ENCODE measurements at regions not wholly inside any gene's neighbourhood (a gene's known extent, or its start where the extent isn't known, plus 50 kb on each side); places are given as distances from the start of the nearest gene placed in this dataset.

DNA sequence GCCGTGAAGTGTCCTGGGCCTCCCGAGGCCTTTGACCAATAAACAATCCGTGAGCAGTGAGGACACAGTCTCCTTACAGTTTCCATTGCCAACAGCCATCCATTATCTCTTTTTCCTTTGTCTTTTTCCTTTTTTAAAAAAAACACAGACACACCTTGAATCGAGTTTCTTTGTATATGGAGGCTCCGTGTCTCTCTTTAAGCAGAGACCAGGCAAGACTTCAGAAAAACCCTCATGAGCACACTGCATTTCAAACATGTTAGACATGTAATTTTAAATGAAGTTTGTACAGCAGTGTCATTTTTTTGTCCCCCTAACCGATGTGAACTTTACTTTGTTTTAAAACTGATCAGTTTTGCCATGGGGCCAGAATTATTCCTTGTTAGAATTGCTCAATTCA, 111.1 kb downstream of the SPTSSA start:
- DNase-seq (ENCODE audit: low read depth, low spot score), result no peak

DNA sequence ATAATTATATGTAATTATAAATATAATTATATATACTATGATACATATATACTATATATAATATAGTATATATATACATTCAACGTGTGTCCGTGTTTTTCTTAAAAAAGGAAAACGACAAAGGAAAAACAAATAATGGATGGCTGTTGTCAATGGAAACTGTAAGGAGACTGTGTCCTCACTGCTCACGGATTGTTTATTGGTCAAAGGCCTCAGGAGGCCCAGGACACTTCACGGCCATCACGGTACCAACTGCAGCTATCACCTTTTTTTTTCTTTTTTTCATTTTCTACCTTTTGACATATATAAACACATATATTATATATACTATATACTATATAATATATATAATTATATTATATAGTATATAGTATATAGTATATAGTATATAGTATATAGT, 113.4 kb downstream of the SPTSSA start:
- DNase-seq (ENCODE audit: low read depth, low spot score), result no peak

DNA sequence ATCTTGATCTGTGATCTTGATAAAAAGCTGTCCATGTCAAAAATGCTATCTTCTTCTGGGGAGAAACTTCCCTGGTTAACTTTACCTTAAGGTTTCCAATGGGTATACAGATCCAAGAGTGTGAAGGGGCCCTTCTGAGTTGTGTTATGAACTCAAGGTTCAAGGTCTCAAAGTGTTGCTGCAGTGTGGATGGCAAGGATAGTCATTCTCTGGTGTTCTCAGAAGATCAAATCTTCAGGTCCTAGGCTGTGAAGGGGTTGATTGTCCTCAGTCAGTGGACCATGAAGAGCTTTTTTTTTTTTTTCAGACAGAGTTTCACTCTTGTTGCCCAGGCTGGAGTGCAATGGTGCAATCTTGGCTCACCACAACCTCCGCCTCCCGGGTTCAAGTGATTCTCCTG, 114.4 kb downstream of the SPTSSA start:
- DNase-seq (ENCODE audit: low read depth, low spot score), result no peak

DNA sequence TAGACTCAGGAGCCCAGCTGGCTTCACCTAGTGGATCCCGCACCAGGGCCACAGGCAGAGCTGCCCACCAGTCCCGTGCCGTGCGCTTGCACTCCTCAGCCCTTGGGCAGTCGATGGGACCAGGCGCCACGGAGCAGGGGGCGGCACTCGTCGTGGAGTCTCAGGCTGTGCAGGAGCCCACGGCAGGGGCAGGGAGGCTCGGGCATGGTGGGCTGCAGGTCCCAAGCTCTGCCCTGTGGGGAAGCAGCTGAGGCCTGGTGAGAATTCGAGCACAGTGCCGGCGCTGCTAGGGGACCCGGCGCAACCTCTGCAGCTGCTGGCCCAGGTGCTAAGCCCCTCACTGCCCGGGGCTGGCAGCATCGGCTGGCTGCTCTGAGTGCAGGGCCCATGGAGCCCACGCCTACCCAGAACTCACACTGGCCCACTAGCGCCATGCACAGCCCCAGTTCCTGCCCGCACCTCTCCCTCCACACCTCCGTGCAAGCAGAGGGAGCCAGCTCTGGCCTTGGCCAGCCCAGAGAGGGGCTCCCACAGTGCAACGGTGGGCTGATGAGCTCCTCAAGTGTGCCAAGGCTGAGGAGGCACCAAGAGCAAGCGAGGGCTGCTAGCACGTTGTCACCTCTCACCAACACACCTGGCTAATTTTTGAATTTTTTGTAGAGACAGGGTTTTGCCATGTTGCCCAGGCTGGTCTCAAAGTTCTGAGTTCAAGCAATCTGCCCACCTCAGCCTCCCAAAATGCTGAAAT, 116.1 kb downstream of the SPTSSA start:
- DNase-seq (ENCODE audit: low read depth, low spot score), result no peak

DNA sequence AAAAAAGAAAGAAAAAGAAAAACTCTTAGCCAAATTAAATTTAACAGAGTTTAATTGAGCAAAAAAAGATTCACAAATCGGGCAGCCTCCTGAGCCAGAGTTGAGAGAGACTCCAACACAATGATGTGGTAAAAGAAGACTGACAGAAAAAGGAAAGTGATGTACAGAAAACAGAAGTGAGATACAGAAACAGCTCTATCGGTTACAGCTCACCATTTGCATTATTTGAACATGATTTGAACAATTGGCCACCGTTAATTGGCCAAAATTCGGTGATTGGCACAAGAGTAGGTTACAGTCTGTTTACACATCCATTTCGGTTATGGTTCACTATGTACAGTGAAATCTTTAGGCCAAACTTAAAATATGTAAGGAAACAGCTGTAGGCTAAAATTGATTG, 117.7 kb downstream of the SPTSSA start:
- DNase-seq (ENCODE audit: low read depth, low spot score), result no peak

DNA sequence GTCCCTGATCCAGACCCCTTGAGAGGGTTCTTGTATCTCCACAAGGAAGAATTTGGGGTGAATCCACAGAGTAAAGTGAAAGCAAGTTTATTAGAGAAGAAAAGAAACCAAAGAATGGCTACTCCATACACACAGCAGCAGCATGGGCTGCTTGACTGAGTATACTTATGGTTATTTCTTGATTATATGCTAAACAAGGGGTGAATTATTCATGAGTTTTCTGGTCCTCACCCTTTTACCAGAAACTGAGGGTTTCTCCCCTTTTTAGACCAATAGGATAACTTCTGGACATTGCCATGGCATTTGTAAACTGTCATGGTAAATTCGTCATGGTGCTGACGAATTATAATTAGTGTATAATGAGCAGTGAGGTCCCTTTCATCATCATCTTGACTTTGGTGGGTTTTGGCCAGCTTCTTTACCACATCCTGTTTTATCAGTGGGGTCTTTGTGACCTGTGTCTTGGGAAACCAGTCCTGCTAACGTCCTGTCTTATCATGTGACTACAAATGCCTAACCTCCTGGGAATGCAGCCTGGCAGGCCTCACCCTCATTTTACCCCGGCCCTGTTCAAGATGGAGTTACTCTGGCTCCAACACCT, 121.9 kb downstream of the SPTSSA start:
- no peak for DNase-seq (ENCODE audit: low read depth, low spot score)

DNA sequence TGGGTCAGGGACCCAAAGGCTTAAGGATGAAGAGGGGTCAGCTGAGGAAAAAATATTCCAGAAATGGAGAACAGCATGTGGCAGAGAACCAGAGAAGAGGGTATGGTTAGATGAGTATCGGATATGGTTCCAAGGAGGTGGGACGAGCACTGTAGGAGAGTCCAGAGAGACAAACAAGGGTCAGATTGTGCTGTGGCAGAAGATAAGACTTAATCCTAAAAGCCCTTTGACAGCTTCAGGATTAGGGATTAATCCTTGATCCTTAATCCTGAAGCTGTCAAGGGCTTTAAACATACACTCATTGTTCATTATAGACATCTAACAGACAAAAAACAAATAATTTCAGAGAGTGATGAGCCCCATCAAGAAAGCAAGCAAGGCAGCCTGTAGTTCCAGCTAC, 124.0 kb downstream of the SPTSSA start:
- DNase-seq (ENCODE audit: low read depth, low spot score), result no peak

DNA sequence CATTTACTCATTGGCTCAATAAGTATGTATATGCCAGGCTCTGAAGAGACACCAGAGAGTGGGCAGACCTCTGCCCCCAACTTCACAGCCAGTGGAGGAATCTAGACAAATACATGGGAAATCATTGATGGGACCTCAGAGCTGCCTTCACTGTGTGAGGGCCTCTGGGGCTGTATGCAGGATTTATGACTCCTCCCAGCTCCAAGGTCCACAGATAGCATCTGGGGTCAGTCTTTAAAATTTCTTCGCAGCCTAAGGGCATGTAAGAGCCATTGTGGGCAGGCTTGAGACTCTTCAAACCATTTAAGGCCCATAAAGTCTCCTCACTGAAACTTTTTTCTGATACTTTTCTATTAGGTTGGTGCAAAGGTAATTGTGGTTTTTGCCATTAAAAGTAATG, 125.5 kb downstream of the SPTSSA start:
- peak; percentile 26 for DNase-seq (ENCODE audit: low read depth, low spot score)

DNA sequence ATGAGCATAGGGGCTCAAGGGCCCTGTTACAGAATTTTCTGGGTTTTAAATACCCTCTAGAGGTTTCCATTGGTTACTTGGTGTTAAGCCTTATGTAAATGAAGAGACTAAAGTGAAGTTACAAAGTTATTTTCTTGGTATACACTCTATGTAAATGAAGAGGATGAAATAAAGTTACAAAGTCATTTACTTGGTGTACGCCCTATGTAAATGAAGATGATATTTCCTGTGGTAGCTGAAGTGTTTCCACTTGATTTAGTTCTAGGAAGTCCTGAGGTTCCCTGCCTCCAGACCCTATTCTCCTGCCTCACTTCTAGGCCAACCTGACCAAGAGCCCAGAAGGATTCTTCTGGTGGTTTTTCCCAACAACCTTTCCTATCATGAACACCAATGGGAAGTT, 126.1 kb downstream of the SPTSSA start:
- DNase-seq (ENCODE audit: low read depth, low spot score), result no peak

DNA sequence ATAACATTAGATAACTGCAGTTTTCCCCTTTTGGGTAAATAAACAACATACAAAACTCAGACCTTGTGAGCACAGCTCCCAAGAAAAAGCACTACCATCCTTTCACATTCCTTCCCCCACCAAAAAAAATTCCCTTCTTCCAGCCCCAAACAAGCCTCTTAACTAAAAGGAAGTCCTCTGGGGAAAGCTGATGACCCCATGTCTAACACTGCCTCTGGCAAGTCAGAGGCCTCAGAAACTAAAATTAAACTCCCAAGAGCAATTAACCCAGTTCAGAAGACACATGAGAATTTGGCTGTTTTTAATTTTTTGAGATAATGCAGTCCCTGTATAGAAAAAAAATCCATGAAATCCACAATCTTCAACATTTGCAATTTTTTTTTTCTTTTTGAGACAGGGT, 127.7 kb downstream of the SPTSSA start:
- DNase-seq (ENCODE audit: low read depth, low spot score), result no peak

DNA sequence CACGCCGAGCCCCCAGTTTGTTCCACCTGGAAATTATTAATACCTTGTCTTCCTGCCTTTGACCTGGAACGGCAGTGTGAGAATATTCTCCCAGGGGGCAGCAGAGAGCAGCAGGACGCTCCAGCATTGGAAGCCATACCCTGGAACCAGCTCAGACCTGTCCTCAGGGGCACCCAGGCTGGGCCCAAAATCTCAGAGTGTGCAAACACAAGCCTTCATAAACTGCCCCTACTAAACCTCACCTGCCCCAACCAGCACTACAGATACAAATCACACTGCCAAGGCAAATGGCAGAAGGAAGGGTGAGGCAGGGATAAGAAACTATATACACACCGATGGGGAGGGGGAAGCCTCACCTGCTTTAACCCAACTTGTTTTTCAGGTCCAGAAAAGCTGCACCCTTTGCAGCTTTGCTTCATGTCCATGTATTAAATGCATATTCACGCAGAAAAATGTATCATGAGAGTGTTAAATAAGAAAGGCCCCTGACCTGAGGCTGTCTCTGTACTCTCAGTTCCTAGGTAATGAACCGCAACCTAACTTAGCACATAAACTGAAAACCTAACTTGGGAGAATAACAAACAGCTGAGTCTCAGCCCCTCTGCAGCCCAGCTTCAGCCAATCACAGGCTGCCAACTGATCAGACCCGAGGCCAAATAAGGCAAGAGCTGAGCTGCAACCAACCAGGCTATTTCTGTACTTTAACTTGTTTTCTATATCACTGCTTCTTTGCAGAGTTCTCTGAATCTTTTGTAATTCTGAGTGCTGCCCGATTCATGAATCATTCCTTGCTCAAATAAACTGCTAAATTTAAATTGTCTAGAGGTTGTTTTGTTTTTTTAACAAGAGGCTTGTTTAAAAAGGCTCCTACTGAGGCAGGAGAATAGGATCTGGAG, 130.1 kb downstream of the SPTSSA start:
- peak; percentile 77 for DNase-seq (ENCODE audit: low read depth, low spot score)

DNA sequence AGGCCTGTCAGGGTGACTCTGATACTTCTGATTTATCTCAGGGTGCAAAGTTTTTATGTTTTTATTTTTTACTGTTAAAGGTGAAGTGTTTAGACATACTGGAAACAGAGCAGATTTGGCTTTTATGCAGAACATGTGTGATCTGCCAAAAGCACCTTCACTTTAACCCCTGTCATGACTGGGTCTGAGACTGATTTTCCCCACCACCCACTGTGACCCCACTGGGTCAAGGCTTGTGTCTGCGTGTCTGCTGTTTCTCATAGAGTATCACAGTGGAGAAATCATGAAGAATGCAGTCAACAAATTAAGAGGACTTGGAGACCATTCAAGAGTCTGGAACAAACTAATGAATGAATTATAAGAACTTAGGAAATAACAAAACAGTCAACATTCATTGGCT, 131.2 kb downstream of the SPTSSA start:
- no peak for DNase-seq (ENCODE audit: low read depth, low spot score)

DNA sequence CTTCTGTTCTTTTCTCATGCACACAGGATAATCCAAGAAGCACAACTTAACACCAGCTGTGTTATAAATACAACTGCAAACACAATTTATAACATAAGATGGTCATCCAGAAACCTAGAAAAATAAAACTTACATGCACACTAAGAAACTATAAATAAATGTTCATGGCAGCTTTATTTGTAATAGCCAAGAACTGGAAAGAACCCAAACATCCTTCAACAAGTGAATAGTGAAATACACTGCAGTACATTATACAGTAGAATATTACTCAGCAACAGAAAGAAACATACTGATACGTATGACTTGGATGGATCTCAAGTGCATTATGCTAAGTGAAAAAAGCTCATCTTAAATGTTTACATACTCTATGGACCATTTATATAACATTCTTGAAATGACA, 132.7 kb downstream of the SPTSSA start:
- DNase-seq (ENCODE audit: low read depth, low spot score), result no peak

DNA sequence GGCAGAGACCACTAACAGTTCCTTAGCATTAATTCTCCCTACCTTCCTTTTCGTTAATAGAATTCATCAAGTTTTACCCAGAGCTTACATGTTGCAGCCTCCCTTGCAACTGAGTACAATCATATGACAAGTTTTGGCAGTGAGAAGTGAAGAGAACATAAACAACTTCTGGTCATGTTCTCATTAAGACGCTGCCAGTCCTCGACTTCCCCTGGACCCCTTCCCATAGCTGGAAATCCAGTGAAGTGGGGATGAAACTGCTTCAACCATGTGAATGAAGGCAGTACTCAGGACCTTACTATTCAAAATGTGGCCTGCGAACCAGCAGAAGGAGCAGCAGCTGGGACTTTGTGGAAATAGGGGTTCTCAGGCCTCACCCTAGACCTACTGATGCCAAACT, 133.9 kb downstream of the SPTSSA start:
- no peak for DNase-seq (ENCODE audit: low read depth, low spot score)

DNA sequence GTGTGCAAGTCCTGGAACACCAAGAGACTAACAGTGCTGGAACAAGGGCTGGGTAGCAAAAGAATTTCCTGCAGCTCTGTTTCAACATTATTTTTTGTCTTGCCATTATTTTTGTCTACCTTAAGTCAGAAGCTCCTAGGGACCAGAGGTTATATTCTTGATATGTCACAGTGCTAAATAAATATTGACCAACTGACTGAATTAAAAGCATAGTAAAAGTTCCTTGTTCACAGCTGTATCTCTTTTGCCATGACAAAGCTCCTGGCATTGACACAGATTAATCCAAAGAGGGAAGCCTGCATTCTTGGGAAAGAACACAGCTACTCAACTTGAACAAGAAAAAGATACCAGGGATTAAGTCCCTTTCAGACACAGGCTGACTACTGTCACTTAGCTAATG, 136.5 kb downstream of the SPTSSA start:
- no peak for DNase-seq (ENCODE audit: low read depth, low spot score)

DNA sequence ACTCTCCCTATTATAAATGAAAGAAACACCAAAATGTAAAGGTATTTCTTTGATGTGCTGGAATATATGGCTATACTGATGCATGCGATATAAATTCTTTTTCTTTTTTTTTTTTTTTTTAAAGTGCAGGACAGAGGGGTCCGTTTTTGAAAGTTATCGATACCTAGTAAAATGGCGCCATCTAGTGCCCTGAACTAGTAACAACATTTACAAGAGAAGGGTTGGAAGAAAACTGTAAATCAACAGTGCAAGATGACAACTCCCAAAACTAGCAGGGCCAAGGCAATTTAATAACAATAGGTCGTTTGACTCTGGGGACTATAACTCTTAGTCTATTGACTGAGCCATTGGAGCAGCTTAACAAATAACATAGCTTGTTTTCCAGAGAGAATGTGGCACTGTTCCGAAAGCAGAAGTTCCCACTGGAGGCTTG, 137.7 kb downstream of the SPTSSA start:
- DNase-seq (ENCODE audit: low read depth, low spot score), result peak; percentile 23

DNA sequence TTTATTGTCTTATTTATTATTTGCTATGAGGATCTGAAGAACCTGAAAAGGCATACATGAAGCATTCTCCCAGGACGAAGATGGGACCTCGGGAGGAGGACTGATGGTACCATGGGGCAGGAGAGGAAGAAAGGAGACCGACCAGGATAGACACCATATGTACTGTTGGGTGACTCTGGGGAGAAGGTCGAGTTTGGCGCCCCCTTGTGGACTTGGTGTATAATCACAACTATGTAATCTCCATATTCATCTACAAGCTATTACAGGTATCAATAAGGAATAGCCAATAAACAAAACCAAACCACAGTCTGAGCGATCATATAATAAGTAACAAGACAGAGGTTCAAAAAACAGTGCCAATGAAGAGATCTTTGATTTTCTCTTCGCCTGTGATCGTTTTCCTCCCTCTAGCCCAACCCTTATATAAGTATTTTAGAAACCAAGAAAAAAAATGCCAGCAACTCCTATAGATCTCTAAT, 139.1 kb downstream of the SPTSSA start:
- DNase-seq (ENCODE audit: low read depth, low spot score), result peak; percentile 26

DNA sequence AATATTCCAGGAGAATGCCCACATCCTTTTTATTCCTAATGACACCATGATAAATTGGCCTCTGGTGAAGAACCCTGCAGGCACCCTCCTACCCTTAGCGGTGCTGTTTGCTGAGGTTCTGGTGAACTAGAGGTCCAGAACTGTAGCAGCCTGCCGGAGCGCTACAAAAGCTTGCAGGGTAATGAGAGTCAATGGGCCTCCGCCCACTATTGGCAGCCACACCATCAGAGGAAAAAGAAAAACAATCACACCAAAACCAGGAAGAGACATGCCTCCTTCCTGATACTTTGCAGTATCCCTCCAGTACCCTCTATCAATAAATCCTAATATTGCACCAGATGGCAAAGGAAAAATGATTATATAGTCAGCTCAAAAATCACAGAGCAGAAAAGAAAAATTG, 142.9 kb downstream of the SPTSSA start:
- DNase-seq (ENCODE audit: low read depth, low spot score), result no peak

DNA sequence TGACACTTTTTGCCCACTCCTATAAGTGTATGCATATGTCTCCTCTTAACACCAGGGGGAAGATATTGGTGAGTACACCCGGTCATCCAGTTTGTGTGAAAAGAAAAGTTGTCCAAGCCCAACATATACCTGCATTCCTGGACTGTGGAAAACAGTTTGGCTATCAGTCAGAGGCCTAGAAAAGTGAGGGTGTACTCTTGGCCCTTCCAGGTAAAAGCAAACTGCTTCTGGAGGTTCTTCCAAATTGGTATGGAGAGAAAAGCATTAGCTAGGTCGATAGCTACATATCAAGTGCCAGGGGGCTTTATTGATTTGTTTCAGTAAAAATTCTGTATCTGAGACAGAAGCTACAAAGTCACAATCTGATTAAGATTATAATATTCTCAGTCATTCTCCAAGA, 144.0 kb downstream of the SPTSSA start:
- DNase-seq (ENCODE audit: low read depth, low spot score), result no peak

DNA sequence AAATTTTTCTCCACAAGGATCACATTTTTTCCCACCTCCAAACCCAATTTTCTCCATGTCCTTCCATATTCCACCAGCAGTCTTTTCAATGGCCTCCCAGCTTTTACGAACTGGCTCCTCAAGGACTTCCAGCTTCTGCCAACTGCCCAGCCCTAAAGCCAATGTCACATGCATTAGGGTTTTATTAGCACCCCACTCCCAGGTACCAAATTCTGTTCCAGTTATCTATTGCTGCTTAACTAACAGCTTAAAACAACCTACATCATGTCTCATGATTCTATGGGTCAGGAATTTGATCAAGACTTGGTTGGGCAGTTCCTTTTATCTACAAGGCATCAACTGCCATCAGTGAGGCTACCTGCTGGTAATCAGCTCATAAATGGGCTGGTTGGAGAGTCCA, 151.3 kb downstream of the SPTSSA start:
- no peak for DNase-seq (ENCODE audit: low read depth, low spot score)

DNA sequence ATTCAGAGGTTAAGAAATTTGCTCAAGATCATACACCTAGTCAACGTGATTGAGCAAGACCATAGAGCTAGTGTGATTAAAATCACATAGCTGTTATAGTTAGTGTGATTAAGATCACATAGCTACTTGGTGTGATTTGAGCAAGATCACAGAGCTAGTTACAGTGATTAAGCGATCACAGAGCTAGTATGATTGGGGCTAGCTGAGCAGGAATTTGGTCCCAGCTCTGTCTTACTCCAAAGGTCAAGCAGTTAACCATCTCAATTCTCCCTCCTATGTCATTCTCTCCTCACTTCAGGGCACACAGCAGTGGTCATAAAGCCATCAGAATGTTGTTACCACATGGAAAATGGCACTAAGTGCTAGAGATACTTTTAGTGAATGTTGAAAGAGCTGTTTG, 158.2 kb downstream of the SPTSSA start:
- no peak for DNase-seq (ENCODE audit: low read depth, low spot score)

DNA sequence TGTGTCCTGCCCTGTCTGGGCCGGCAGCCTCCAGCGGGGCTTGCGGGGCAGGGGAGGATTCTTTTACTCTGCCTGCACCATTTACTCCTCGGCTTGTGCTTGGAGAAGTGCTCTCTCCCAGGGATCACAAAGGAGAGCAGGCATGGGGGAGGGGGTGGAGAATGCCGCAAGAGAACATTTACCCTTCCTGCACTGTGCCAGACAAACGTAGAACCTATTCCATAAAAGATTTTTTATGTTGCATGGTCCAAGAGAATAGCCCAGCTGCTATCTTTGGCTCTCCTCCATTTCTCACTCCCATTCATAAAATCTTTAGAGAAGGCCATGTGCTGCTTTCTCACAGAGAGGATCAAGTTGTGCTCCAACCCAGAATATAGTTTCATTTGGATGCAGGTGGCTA, 159.4 kb downstream of the SPTSSA start:
- DNase-seq (ENCODE audit: low read depth, low spot score), result no peak
